GM12872 (cell line): ENCODE measurements at regions not wholly inside any gene's neighbourhood (a gene's known extent, or its start where the extent isn't known, plus 50 kb on each side); places are given as distances from the start of the nearest gene placed in this dataset.

Experiments
- CTCF ChIP-seq: IDR thresholded peaks from 3 replicates; pipeline ENCODE4 v1.5.1; 2011; ENCODE audit warnings: low read depth, mild to moderate bottlenecking, low read length, moderate library complexity; ENCODE audit not compliant: insufficient read depth

- no peak for TF ChIP-seq CTCF
Measured at GRCh38 chr22:34476762-34477161, 556.5 kb upstream of the LARGE1 start.

- no peak for TF ChIP-seq CTCF
Measured at GRCh38 chr22:34481090-34481489, 560.8 kb upstream of the LARGE1 start.

- no peak for TF ChIP-seq CTCF
Measured at GRCh38 chr22:34486381-34486780, 566.1 kb upstream of the LARGE1 start.

- no peak for TF ChIP-seq CTCF
Measured at GRCh38 chr22:34489861-34490260, 569.6 kb upstream of the LARGE1 start.

- no peak for TF ChIP-seq CTCF
Measured at GRCh38 chr22:34490886-34491285, 570.6 kb upstream of the LARGE1 start.

GRCh38 chr22:34493486-34493885 is 572.5 kb upstream of the ISX start:
- no peak for TF ChIP-seq CTCF

- TF ChIP-seq CTCF = no peak
Measured at GRCh38 chr22:34501366-34501965, 564.5 kb upstream of the ISX start.
